CD14-positive monocyte (primary cell): ENCODE measurements at regions not wholly inside any gene's neighbourhood (a gene's known extent, or its start where the extent isn't known, plus 50 kb on each side); places are given as distances from the start of the nearest gene placed in this dataset.

Experiments used
- DNase-seq, 3 donors: peaks; one replicate each; pipeline ENCODE4 v3.0.0-alpha.2; 2011 to 2022
- H2AFZ ChIP-seq: 2 replicates; pipeline ENCODE4 v1.6.0; 2012; ENCODE audit warnings: mild to moderate bottlenecking, low read depth, low read length, inconsistent platforms; ENCODE audit not compliant: insufficient read depth, poor library complexity, severe bottlenecking
- H3K27ac ChIP-seq, 2 donors: 1 replicate in 1 of 2; 2 replicates in 1 of 2; pipeline ENCODE4 v1.5.1; 2012 to 2013; ENCODE audit warnings: low read length in 2 of 2, control low read depth in 1 of 2, inconsistent platforms in 1 of 2, low read depth in 1 of 2, mild to moderate bottlenecking in 1 of 2
- H3K27me3 ChIP-seq, 2 donors: one replicate each; pipeline versions ENCODE4 v1.6.0 to v1.6.1; 2011 to 2013; ENCODE audit warnings: low read length in 2 of 2; ENCODE audit not compliant: control insufficient read depth in 2 of 2, insufficient read depth in 2 of 2
- H3K36me3 ChIP-seq, 2 donors: replicated peaks in 1 of 2; 1 replicate in 1 of 2; 2 replicates in 1 of 2; pipeline versions ENCODE4 v1.5.1 to v1.6.1; 2012 to 2013; ENCODE audit warnings: low read length in 2 of 2, control low read depth in 1 of 2, inconsistent platforms in 1 of 2, mild to moderate bottlenecking in 1 of 2; ENCODE audit not compliant: insufficient read depth in 2 of 2, control insufficient read depth in 1 of 2
- H3K4me1 ChIP-seq, 2 donors: 1 replicate in 1 of 2; 2 replicates in 1 of 2; pipeline versions ENCODE4 v1.5.1 to v1.6.1; 2012 to 2013; ENCODE audit warnings: low read length in 2 of 2, control low read depth in 1 of 2, inconsistent platforms in 1 of 2, mild to moderate bottlenecking in 1 of 2, moderate library complexity in 1 of 2; ENCODE audit not compliant: insufficient read depth in 2 of 2, control insufficient read depth in 1 of 2
- H3K4me2 ChIP-seq: replicated peaks from 2 replicates; pipeline ENCODE3; 2012; ENCODE audit warnings: low read length, moderate library complexity, mild to moderate bottlenecking; ENCODE audit not compliant: poor library complexity, severe bottlenecking; ENCODE audit errors: extremely low read depth
- H3K4me3 ChIP-seq, 3 experiments: fragments of 200-600 bp in 1 of 3; sonication (generic) in 1 of 3; replicated peaks in 1 of 3; 1 replicate in 2 of 3; 2 replicates in 1 of 3; pipeline ENCODE4 v1.5.1; 2011 to 2013; ENCODE audit warnings: low read length in 3 of 3, mild to moderate bottlenecking in 3 of 3, control low read depth in 2 of 3, low read depth in 2 of 3, inconsistent platforms in 1 of 3, moderate library complexity in 1 of 3
- H3K79me2 ChIP-seq: 2 replicates; pipeline ENCODE4 v1.6.0; 2012; ENCODE audit warnings: mild to moderate bottlenecking, control low read depth, inconsistent platforms, low read length, moderate library complexity; ENCODE audit not compliant: insufficient read depth
- H3K9ac ChIP-seq: 2 replicates; pipeline ENCODE4 v1.6.0; 2017; ENCODE audit warnings: low read length, mild to moderate bottlenecking; ENCODE audit not compliant: insufficient read depth, poor library complexity, severe bottlenecking
- H3K9me3 ChIP-seq, 2 donors: replicated peaks in 1 of 2; 1 replicate in 1 of 2; 2 replicates in 1 of 2; pipeline versions ENCODE4 v1.5.1 to v1.6.1; 2012 to 2013; ENCODE audit warnings: low read length in 2 of 2, control low read depth in 1 of 2; ENCODE audit not compliant: control insufficient read depth in 1 of 2, insufficient read depth in 1 of 2
- H4K20me1 ChIP-seq: 2 replicates; pipeline ENCODE4 v1.6.0; 2012; ENCODE audit warnings: mild to moderate bottlenecking, low read length, control low read depth, moderate library complexity; ENCODE audit not compliant: insufficient read depth
- H3K27ac Mint-ChIP-seq, 7 donors: one replicate each; pipeline ENCODE4 v1.8.0; 2020; ENCODE audit warnings: mild to moderate bottlenecking in 7 of 7, mixed read lengths in 7 of 7, moderate library complexity in 6 of 7, inconsistent platforms in 2 of 7
- H3K27me3 Mint-ChIP-seq, 3 donors: one replicate each; pipeline ENCODE4 v1.8.0; 2021 to 2022; ENCODE audit warnings: low read depth in 3 of 3, mild to moderate bottlenecking in 3 of 3, mixed read lengths in 3 of 3, moderate library complexity in 3 of 3, inconsistent platforms in 1 of 3
- H3K36me3 Mint-ChIP-seq, 2 donors: one replicate each; pipeline ENCODE4 v1.8.0; 2020; ENCODE audit warnings: mixed read lengths in 2 of 2, inconsistent platforms in 1 of 2, mild to moderate bottlenecking in 1 of 2
- H3K4me1 Mint-ChIP-seq: one replicate; pipeline ENCODE4 v1.8.0; 2020; ENCODE audit warnings: mild to moderate bottlenecking, mixed read lengths
- H3K4me3 Mint-ChIP-seq, 2 donors: one replicate each; pipeline ENCODE4 v1.8.0; 2020; ENCODE audit warnings: mild to moderate bottlenecking in 2 of 2, mixed read lengths in 2 of 2, moderate library complexity in 1 of 2
- H3K9me3 Mint-ChIP-seq, 7 donors: one replicate each; pipeline ENCODE4 v1.8.0; 2020 to 2022; ENCODE audit warnings: mixed read lengths in 7 of 7, mild to moderate bottlenecking in 6 of 7, moderate library complexity in 6 of 7, inconsistent platforms in 2 of 7
- WGBS: methylation state at CpG from one replicate; pipeline ENCODE4 v1.1.5; 2013; ENCODE audit warnings: missing lambda C conversion rate; ENCODE audit not compliant: insufficient coverage; 5-methylcytosine and 5-hydroxymethylcytosine counted together
- intact Hi-C, 2 donors: fragments of 100-400 bp; cut with micrococcal nuclease; formaldehyde crosslinking; loops; one replicate each; pipeline versions ENCODE4 v1.15.0 to v1.15.1; 2023
- TF ChIP-seq, protein P1 (sequence below): fragments of 200-600 bp; IDR thresholded peaks from one replicate; pipeline ENCODE4 v1.8.0; 2022; ENCODE audit warnings: antibody characterized with exemption, mild to moderate bottlenecking

DNA sequence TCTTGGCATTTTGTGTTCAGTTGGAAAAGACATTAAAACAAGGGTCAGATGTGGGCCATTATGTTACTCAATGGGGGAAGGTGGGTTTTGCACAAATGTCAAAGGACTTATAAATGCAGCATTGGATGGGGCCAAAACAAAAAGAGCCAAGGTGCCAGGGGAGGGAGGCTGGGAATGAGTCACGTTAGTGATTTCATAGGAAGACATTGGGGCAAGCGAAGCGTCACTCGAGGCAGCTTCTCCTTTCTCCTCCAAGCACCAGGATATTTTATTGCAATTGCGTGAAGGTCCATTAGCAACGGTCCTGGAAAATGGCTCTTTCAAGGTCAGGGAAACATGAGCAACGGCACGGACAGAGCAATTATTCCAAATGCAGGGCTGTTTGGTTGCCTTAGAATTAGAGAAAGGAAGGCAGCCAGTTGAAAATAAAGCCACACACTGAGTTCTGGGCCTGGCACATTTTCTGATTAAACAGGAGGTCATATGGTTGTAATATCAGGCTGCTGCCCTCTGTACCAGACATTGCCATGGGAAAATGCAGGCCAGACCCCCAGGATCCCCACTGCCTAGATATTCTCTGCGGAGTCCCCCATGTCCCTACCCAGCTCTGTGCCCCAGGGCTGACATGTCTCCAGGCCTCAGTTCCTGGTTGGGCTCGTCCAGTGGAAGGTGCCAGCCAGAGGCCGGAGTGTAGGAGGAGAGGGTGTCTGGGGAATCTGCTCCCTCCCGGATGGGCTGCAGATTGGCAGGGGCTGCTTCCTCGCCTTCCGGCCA, 63.3 kb upstream of the NANOS1 start:
- Histone ChIP-seq H3K4me3 (no peak overlapping the region), H3K27ac (no peak overlapping the region), H3K79me2 (no peaks in the 10 kb centered on the region), H4K20me1 (no peaks in the 10 kb centered on the region), H3K36me3 (no peaks in the 10 kb centered on the region), H3K4me2 (no peak overlapping the region), H3K27me3 (no peaks in the 10 kb centered on the region), H3K9me3 (no peaks in the 10 kb centered on the region), H3K4me1 (no peaks in the 10 kb centered on the region), H3K9ac (no peak overlapping the region), H2AFZ (no peak overlapping the region)
- peak overlapping the region in 1 of 7 donors; percentile 46 for H3K27ac Mint-ChIP-seq
- no peaks in the 10 kb centered on the region for H3K4me1 Mint-ChIP-seq
- peaks cover 0 to 3% (median 0%) of the 10 kb centered on the region in 7 donors for H3K9me3 Mint-ChIP-seq
- H3K36me3 Mint-ChIP-seq: no peaks in the 10 kb centered on the region
- TF ChIP-seq, protein P1, sequence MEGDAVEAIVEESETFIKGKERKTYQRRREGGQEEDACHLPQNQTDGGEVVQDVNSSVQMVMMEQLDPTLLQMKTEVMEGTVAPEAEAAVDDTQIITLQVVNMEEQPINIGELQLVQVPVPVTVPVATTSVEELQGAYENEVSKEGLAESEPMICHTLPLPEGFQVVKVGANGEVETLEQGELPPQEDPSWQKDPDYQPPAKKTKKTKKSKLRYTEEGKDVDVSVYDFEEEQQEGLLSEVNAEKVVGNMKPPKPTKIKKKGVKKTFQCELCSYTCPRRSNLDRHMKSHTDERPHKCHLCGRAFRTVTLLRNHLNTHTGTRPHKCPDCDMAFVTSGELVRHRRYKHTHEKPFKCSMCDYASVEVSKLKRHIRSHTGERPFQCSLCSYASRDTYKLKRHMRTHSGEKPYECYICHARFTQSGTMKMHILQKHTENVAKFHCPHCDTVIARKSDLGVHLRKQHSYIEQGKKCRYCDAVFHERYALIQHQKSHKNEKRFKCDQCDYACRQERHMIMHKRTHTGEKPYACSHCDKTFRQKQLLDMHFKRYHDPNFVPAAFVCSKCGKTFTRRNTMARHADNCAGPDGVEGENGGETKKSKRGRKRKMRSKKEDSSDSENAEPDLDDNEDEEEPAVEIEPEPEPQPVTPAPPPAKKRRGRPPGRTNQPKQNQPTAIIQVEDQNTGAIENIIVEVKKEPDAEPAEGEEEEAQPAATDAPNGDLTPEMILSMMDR: no peak
- H3K27me3 Mint-ChIP-seq: peaks cover 0 to 6% (median 0%) of the 10 kb centered on the region in 3 donors
- intact Hi-C loops: no loop called here
- H3K4me3 Mint-ChIP-seq: no peak overlapping the region
- no peak for DNase-seq
- WGBS: 91% methylated on average over 6 of the region's 14 CpGs

DNA sequence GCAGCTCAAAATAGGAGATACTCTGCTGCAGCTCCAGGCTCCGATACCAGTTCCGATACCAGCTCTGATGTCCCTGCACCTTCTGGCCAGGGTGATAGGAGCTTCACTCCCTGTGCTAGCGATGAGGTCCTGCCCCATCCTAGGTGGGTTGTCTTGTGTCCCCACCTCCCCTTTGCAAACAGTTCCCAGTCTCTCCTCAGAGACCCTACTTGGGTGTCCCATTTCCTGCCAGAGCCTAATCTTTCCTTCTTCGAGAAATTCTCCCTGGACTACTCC, 62.7 kb upstream of the NANOS1 start:
- H3K79me2 ChIP-seq: no peaks in the 10 kb centered on the region
- no peak overlapping the region for H3K4me3 ChIP-seq
- H3K4me3 Mint-ChIP-seq: no peak overlapping the region
- H4K20me1 ChIP-seq: no peaks in the 10 kb centered on the region
- H3K4me2 ChIP-seq: no peak overlapping the region
- no peak overlapping the region for H3K9ac ChIP-seq
- 92% methylated on average over 4 of the region's 4 CpGs for WGBS
- no peak for DNase-seq
- H3K4me1 Mint-ChIP-seq: no peaks in the 10 kb centered on the region
- TF ChIP-seq, protein P1: no peak
- H3K36me3 ChIP-seq: no peaks in the 10 kb centered on the region
- H3K27ac Mint-ChIP-seq: no peak overlapping the region
- no peak overlapping the region for H2AFZ ChIP-seq
- peaks cover 0 to 3% (median 0%) of the 10 kb centered on the region in 7 donors for H3K9me3 Mint-ChIP-seq
- H3K27ac ChIP-seq: no peak overlapping the region
- H3K27me3 Mint-ChIP-seq: peaks cover 0 to 6% (median 0%) of the 10 kb centered on the region in 3 donors
- H3K9me3 ChIP-seq: no peaks in the 10 kb centered on the region
- no peaks in the 10 kb centered on the region for H3K4me1 ChIP-seq
- intact Hi-C loops: no loop called here
- no peaks in the 10 kb centered on the region for H3K36me3 Mint-ChIP-seq
- no peaks in the 10 kb centered on the region for H3K27me3 ChIP-seq
